GM23248 (cell line): ENCODE measurements at regions not wholly inside any gene's neighbourhood (a gene's known extent, or its start where the extent isn't known, plus 50 kb on each side); places are given as distances from the start of the nearest gene placed in this dataset.

ENCODE experiments used
- EZH2 ChIP-seq: fragments of 200-600 bp; sonication (generic); IDR thresholded peaks from 2 replicates; pipeline ENCODE4 v1.6.1; 2018; ENCODE audit warnings: antibody characterized with exemption, mild to moderate bottlenecking; ENCODE audit not compliant: insufficient read depth, poor library complexity, severe bottlenecking
- EZH2phosphoT487 ChIP-seq: fragments of 200-600 bp; sonication (generic); IDR thresholded peaks from 2 replicates; pipeline ENCODE4 v1.6.1; 2018; ENCODE audit warnings: antibody characterized with exemption, moderate library complexity, mild to moderate bottlenecking, low read depth; ENCODE audit not compliant: insufficient read depth

DNA sequence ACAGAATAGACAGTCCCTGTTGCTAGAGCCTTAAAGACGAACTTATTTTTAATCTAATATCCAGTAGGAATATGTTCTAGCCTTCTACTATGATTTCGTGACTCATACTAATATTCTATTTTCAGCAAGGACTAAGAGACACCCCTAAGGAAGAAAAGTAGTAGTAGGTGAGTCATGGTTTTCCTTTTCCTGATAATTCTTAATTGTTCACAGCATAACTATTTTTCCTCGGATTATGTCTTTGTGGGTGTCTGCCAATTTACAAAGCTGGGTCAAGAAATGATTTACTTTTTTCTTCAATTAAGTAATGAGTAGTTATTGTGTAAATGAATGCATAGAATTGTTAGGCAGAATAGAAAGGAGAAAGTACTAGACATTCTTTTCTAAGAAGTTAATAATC is 292.2 kb downstream of the TOX3 start:
- TF ChIP-seq EZH2phosphoT487 (no peak), EZH2 (no peak)
